Epithelial cell of proximal tubule (primary cell): ENCODE measurements at regions not wholly inside any gene's neighbourhood (a gene's known extent, or its start where the extent isn't known, plus 50 kb on each side); places are given as distances from the start of the nearest gene placed in this dataset.

Experiments used
- DNase-seq: peaks from one replicate; pipeline ENCODE4 v3.0.0-alpha.2; 2011; ENCODE audit warnings: low read depth
- H3K4me3 ChIP-seq: 2 replicates; pipeline ENCODE4 v1.5.1; 2011; ENCODE audit warnings: low read depth, mild to moderate bottlenecking, low read length
- CTCF ChIP-seq: conservative IDR thresholded peaks from 2 replicates; pipeline ENCODE4 v1.5.1; 2012; ENCODE audit warnings: low read depth, mild to moderate bottlenecking, low read length

DNA sequence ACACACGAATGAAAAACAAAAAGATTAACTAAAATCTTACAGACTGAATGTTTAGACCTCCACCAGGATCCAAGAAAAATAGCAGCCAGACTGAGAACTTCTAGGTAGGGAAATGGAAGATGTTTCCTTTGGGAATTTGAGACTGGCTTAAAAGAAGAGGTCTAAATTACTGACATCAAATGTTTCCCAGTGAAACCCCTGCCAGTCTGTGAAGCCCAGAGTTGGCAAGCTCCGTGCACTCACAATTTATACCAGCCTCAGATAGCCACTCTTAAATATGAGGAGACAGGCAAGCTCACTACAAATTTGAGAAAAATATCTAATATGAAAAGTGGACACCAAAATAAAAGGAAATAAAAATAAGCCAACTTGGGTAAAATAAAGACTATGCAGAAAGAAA is 700.5 kb upstream of the ZNF385D start:
- DNase-seq, result no peak
- H3K4me3 ChIP-seq, result no peak overlapping the region
- no peak for TF ChIP-seq CTCF

DNA sequence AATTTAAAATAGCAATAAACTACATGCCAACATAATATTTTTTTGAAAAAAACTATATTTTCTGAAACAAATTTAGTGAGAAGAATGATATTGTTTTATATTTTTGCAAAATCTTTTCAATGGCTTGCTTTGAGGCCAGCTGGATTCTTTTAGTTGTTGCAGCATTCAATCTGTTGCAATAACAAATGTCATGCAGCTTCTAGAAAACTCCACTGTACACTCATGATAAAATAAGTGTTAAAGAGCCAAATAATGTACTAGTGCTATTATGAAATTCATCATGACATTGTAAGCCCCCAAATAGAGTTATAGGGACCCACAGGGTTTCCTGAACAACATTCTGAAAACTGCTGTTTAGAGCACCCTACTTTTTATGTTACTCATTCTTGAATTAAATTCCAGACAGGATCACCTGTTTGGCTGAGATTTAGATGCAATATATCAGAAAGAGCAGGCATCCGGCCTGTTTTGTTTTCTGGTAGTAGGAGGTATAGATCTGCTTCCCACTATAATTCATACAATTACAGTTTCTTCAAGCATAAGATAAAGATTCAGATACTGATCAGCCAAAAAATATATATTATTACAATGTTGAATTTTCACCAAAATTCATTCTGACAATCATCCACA is 703.0 kb upstream of the ZNF385D start:
- no peak for DNase-seq
- no peak for TF ChIP-seq CTCF

GRCh38 chr3:22469995-22470394 is 719.0 kb upstream of the ZNF385D start:
- TF ChIP-seq CTCF, result no peak
- no peak overlapping the region for H3K4me3 ChIP-seq
- DNase-seq, result no peak

More for the DNA sequence above, 703.0 kb upstream of the ZNF385D start:
- H3K4me3 ChIP-seq, result no peak overlapping the region

DNA sequence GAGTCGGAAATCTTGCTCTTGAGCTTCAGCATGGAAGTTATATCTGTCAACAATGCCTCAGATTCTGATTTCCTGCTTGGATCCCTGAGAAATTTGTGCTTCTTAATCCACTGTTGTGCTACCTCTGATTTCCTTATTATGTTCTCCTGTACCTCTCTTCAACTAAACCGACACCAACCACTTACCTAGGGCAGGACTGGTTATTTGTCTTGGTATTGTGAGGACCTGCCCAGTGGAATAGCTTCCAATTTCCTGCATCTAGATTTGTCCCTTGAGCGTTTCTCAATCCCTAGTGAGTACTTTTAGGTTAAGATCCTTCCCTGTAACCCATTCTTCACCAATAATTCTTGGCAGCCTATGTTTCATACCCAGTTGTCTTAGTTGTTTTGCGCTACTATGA is 720.5 kb upstream of the ZNF385D start:
- no peak for TF ChIP-seq CTCF
- no peak for DNase-seq
- H3K4me3 ChIP-seq, result no peak overlapping the region

- DNase-seq, result no peak
- TF ChIP-seq CTCF, result no peak
- no peak overlapping the region for H3K4me3 ChIP-seq
Observed at GRCh38 chr3:22474706-22475445, 723.9 kb upstream of the ZNF385D start.

- DNase-seq, result peak; percentile 41
Observed at GRCh38 chr3:22475665-22476240, 724.7 kb upstream of the ZNF385D start.

More at GRCh38 chr3:22475665-22476240, 724.7 kb upstream of the ZNF385D start:
- H3K4me3 ChIP-seq, result no peak overlapping the region
- no peak for TF ChIP-seq CTCF
